ENCODE measurements at regions not wholly inside any gene's neighbourhood (a gene's known extent, or its start where the extent isn't known, plus 50 kb on each side); places are given as distances from the start of the nearest gene placed in this dataset.
"Not testable (repeated sequence)": the region's sequence is repeated elsewhere in the genome, so short reads cannot be mapped to it uniquely, and the experiment has no call there.

DNA sequence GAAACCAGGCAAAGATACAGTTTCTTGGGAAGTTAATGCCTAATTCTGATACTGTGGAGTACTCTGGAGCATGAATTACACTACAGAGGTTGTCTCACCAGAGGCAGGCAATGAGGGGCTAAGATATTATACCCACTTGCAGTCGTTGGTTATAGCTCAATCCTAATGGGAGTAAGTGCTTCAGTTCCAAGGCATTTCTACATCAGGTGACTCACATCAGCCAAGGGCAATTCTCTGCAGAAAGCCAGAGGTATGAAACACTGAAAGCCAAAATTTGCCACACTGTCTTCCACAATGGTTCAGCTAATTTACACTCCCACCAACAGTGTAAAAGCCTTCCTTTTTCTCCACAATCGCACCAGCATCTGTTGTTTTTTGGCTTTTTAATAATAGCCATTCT lies 174.0 kb upstream of the IL15 start:
- Histone ChIP-seq H3K9me3 (ENCODE audit: low read depth, low read length) (no peaks in the 10 kb centered on the region), H3K9ac (ENCODE audit: insufficient read length) (no peak overlapping the region), H3K4me3 (no peak overlapping the region), H3K36me3 (ENCODE audit: insufficient read depth, low read length) (no peaks in the 10 kb centered on the region), H3K27ac (no peak overlapping the region)
- no peak for DNase-seq (ENCODE audit: low read depth, low spot score)
- no peak for TF ChIP-seq EZH2 (IDR thresholded peaks at IDR 0.05)
- no peak for TF ChIP-seq FOXP2 (optimal IDR thresholded peaks at IDR 0.05; ENCODE audit: control extremely low read depth, extremely low read length, insufficient read depth)
- TF ChIP-seq POLR2AphosphoS5 (IDR thresholded peaks at IDR 0.05; ENCODE audit: borderline replicate concordance, low read depth, low read length) = no peak

DNA sequence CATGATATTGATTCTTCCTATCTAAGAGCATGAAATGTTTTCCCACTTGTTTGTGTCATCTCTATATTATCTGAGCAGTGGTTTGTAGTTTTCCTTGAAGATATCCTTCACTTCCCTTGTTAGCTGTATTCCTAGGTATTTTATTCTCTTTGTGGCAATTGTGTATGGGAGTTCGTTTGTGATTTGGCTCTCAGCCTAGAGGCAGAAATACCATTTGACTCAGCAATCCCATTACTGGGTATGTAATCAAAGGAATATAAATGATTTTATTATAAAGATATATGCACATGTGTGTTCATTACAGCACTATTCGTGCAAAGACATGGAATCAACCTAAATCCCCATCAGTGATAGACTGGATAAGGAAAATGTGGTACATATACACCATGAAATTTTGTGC lies 172.7 kb upstream of the IL15 start:
- no peak overlapping the region for H3K4me3 ChIP-seq
- TF ChIP-seq FOXP2 (optimal IDR thresholded peaks at IDR 0.05; ENCODE audit: control extremely low read depth, extremely low read length, insufficient read depth) (no peak), POLR2AphosphoS5 (IDR thresholded peaks at IDR 0.05; ENCODE audit: borderline replicate concordance, low read depth, low read length) (no peak), EZH2 (IDR thresholded peaks at IDR 0.05) (no peak)
- H3K36me3 ChIP-seq (ENCODE audit: insufficient read depth, low read length) = no peaks in the 10 kb centered on the region
- DNase-seq (ENCODE audit: low read depth, low spot score) = no peak
- no peak overlapping the region for H3K9ac ChIP-seq (ENCODE audit: insufficient read length)
- no peaks in the 10 kb centered on the region for H3K9me3 ChIP-seq (ENCODE audit: low read depth, low read length)
- H3K27ac ChIP-seq = no peak overlapping the region

DNA sequence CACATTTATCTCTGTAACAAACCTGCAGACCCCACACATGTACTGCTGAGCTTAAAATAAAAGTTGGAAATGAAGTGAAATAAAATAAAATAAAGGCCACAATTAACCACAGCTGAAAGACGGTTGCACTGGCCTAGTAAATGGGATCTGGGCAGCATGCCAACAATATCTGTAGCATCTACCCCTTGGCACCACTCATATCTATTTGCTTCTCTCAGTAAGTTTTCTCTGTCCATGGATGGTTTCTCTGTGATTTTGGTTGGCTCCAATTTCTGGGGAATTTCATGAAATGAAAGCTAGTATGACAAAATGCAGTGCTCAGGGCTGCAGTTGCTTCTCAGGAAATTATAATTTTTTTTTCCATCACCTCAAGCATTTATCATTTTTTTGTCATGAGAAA lies 172.0 kb upstream of the IL15 start:
- DNase-seq (ENCODE audit: low read depth, low spot score) = no peak
- Histone ChIP-seq H3K9ac (ENCODE audit: insufficient read length) (no peak overlapping the region), H3K27ac (no peak overlapping the region), H3K36me3 (ENCODE audit: insufficient read depth, low read length) (no peaks in the 10 kb centered on the region), H3K4me3 (no peak overlapping the region), H3K9me3 (ENCODE audit: low read depth, low read length) (no peaks in the 10 kb centered on the region)
- TF ChIP-seq EZH2 (IDR thresholded peaks at IDR 0.05) (no peak), POLR2AphosphoS5 (IDR thresholded peaks at IDR 0.05; ENCODE audit: borderline replicate concordance, low read depth, low read length) (no peak), FOXP2 (optimal IDR thresholded peaks at IDR 0.05; ENCODE audit: control extremely low read depth, extremely low read length, insufficient read depth) (no peak)

DNA sequence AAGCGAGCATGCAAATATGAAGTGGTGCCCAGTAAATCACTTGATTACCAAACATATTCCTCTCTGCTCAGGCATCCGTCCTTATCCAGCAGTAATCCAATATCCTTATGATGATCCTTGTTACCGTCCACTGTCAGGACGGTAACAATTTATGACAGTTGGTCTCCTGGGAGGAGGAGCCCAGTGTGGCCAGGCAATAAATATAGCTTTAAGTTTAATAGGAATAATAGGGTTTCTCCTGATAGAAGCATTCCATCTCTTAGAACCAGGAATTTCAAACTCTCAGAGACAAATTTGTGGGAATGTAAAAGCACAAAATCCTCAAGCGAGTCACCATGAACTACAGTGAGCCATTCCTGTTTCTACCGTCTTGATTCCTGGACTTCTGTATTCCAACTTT lies 171.2 kb upstream of the IL15 start:
- Histone ChIP-seq H3K4me3 (no peak overlapping the region), H3K36me3 (ENCODE audit: insufficient read depth, low read length) (no peaks in the 10 kb centered on the region), H3K9me3 (ENCODE audit: low read depth, low read length) (no peaks in the 10 kb centered on the region), H3K9ac (ENCODE audit: insufficient read length) (no peak overlapping the region), H3K27ac (no peak overlapping the region)
- DNase-seq (ENCODE audit: low read depth, low spot score) = no peak
- no peak for TF ChIP-seq EZH2 (IDR thresholded peaks at IDR 0.05)
- TF ChIP-seq FOXP2 (optimal IDR thresholded peaks at IDR 0.05; ENCODE audit: control extremely low read depth, extremely low read length, insufficient read depth) = no peak
- TF ChIP-seq POLR2AphosphoS5 (IDR thresholded peaks at IDR 0.05; ENCODE audit: borderline replicate concordance, low read depth, low read length) = no peak

DNA sequence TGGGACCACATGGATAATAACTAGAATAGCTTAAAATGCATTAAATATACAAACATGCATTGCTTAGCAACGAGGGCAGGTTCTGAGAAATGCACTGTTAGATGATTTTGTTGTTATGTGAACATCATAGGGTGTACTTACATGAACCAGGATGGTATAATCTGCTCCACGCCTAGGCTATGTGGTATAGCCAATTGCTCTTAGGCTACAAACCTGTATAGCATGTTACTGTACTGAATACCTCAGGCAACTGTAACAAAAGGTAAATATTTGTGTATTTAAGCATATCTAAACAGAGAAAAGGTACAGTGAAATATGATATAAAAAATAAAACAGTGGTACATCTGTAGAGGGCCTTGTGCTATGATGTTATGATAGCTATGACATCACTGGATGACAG lies 169.2 kb upstream of the IL15 start:
- no peak for DNase-seq (ENCODE audit: low read depth, low spot score)
- no peak overlapping the region for H3K9ac ChIP-seq (ENCODE audit: insufficient read length)
- no peaks in the 10 kb centered on the region for H3K9me3 ChIP-seq (ENCODE audit: low read depth, low read length)
- no peak overlapping the region for H3K27ac ChIP-seq
- H3K36me3 ChIP-seq (ENCODE audit: insufficient read depth, low read length) = no peaks in the 10 kb centered on the region
- H3K4me3 ChIP-seq = no peak overlapping the region
- no peak for TF ChIP-seq FOXP2 (optimal IDR thresholded peaks at IDR 0.05; ENCODE audit: control extremely low read depth, extremely low read length, insufficient read depth)
- TF ChIP-seq EZH2 (IDR thresholded peaks at IDR 0.05) = no peak
- no peak for TF ChIP-seq POLR2AphosphoS5 (IDR thresholded peaks at IDR 0.05; ENCODE audit: borderline replicate concordance, low read depth, low read length)

DNA sequence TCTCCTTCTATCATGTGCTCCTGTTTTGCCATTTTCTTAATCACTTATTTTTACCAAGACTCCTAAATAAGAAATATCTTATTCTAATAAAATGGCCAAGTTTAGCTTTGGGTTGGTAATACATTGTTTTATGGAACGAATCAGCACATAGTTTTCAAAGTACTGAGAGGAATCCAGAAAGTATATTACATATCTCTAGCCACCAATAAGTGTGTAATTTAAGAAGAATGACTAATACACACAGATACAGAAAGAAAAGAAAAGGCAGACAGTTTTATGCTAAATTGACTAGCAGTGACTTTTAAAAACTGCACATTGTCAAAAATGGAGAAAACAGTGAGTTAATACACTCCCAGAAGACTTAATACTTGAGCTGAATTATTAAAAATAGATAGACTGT lies 167.0 kb upstream of the IL15 start:
- Histone ChIP-seq H3K9me3 (ENCODE audit: low read depth, low read length) (no peaks in the 10 kb centered on the region), H3K27ac (no peak overlapping the region)
- DNase-seq (ENCODE audit: low read depth, low spot score) = no peak

DNA sequence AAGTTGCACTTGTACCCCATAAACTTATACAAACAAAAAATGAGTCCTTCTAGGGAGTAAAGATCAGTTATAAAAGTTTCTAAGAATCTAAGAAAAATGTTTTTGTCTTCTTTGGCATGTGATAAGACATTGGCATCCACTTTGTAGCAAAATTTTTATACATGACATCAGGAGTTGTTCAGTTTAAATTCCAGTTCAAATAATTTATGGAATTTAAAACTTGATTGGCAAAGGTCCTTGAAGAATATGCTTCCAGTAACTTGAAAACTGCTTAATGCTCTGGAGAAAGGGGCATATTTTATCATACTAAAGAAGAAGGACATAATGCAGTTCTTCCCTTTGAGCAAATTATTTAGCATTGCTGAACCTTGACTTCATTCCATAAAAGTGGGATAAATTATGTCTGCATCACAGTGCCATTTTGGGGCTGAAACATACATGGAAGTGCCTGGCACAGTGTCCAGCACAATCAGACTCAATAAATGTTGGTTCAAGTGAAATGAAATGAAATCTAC lies 163.3 kb upstream of the IL15 start:
- Histone ChIP-seq H3K27ac (no peak overlapping the region), H3K9me3 (ENCODE audit: low read depth, low read length) (no peaks in the 10 kb centered on the region), H3K9ac (ENCODE audit: insufficient read length) (no peak overlapping the region), H3K36me3 (ENCODE audit: insufficient read depth, low read length) (no peaks in the 10 kb centered on the region), H3K4me3 (no peak overlapping the region)
- TF ChIP-seq FOXP2 (optimal IDR thresholded peaks at IDR 0.05; ENCODE audit: control extremely low read depth, extremely low read length, insufficient read depth) = no peak
- no peak for TF ChIP-seq EZH2 (IDR thresholded peaks at IDR 0.05)
- TF ChIP-seq POLR2AphosphoS5 (IDR thresholded peaks at IDR 0.05; ENCODE audit: borderline replicate concordance, low read depth, low read length) = no peak
- no peak for DNase-seq (ENCODE audit: low read depth, low spot score)

More for the DNA sequence above, 167.0 kb upstream of the IL15 start:
- Histone ChIP-seq H3K4me3 (no peak overlapping the region), H3K9ac (ENCODE audit: insufficient read length) (no peak overlapping the region), H3K36me3 (ENCODE audit: insufficient read depth, low read length) (no peaks in the 10 kb centered on the region)
- no peak for TF ChIP-seq EZH2 (IDR thresholded peaks at IDR 0.05)
- no peak for TF ChIP-seq POLR2AphosphoS5 (IDR thresholded peaks at IDR 0.05; ENCODE audit: borderline replicate concordance, low read depth, low read length)

DNA sequence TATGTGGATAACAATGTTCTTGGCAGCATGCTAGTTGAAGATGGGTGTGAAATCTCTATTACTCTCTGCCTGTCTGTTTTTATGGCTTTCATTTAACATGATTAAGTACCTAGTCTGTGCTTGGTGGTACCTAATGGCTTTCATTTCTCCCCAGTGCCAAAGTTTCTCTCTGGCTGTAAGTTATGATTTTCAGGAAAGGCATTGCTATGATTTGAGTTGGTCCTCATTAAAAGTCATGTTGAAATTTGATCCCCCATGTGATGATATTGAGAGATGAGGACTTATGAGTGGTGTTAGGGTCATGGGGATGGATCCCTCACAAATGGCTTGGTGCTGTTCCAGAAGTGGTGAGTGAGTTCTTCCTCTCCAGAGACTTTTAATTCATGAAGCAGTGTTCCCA lies 162.4 kb upstream of the IL15 start:
- TF ChIP-seq FOXP2 (optimal IDR thresholded peaks at IDR 0.05; ENCODE audit: control extremely low read depth, extremely low read length, insufficient read depth) = no peak
- no peak for TF ChIP-seq POLR2AphosphoS5 (IDR thresholded peaks at IDR 0.05; ENCODE audit: borderline replicate concordance, low read depth, low read length)
- TF ChIP-seq EZH2 (IDR thresholded peaks at IDR 0.05) = no peak
- no peaks in the 10 kb centered on the region for H3K36me3 ChIP-seq (ENCODE audit: insufficient read depth, low read length)
- no peaks in the 10 kb centered on the region for H3K9me3 ChIP-seq (ENCODE audit: low read depth, low read length)
- H3K27ac ChIP-seq = no peak overlapping the region
- H3K4me3 ChIP-seq = no peak overlapping the region
- no peak for DNase-seq (ENCODE audit: low read depth, low spot score)
- no peak overlapping the region for H3K9ac ChIP-seq (ENCODE audit: insufficient read length)

DNA sequence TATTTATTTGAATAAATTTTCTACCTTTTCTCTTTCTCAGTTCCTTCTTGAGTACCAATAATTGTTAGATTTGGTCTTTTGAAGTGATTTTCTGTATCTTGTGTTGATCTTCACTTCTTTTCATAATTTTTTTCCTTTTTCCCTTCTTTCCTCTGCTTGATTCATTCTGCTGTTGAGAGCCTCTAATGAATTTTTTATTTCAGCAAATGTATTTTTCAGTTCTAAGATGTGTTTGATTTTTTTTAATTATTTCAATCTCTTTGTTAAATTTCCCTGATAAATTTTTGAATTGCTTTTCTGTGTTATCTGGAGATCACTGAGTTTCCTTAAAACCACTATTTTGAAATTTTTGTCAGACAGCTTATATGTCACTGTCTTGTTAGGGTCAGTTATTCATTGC lies 155.4 kb upstream of the IL15 start:
- H3K36me3 ChIP-seq (ENCODE audit: insufficient read depth, low read length) = no peaks in the 10 kb centered on the region
- no peaks in the 10 kb centered on the region for H3K9me3 ChIP-seq (ENCODE audit: low read depth, low read length)
- DNase-seq (ENCODE audit: low read depth, low spot score) = no peak
- H3K9ac ChIP-seq (ENCODE audit: insufficient read length) = no peak overlapping the region
- no peak overlapping the region for H3K27ac ChIP-seq
- no peak overlapping the region for H3K4me3 ChIP-seq
- TF ChIP-seq FOXP2 (optimal IDR thresholded peaks at IDR 0.05; ENCODE audit: control extremely low read depth, extremely low read length, insufficient read depth) (no peak), EZH2 (IDR thresholded peaks at IDR 0.05) (no peak), POLR2AphosphoS5 (IDR thresholded peaks at IDR 0.05; ENCODE audit: borderline replicate concordance, low read depth, low read length) (no peak)

DNA sequence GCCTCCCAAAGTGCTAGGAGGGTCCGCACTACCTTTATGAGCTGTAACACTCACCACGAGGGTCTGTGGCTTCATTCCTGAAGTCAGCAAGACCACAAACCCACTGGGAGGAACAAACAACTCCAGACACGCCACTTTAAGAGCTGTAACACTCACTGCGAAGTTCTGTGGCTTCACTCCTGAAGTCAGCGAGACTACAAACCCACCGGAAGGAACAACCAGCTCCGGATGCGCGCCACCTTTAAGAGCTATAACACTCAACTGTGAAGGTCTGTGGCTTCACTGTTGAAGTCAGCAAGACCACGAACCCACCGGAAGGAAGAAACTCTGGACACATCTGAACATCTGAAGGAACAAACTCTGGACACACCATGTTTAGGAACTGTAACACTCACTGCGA lies 152.1 kb upstream of the IL15 start:
- not testable (repeated sequence) for H3K27ac ChIP-seq; H3K36me3 ChIP-seq (ENCODE audit: insufficient read depth, low read length); H3K9ac ChIP-seq (ENCODE audit: insufficient read length); DNase-seq (ENCODE audit: low read depth, low spot score); H3K4me3 ChIP-seq; H3K9me3 ChIP-seq (ENCODE audit: low read depth, low read length)

Measured in SK-N-MC (cell line).